Mesothelial cell of epicardium (in vitro differentiated cells): ENCODE measurements at regions not wholly inside any gene's neighbourhood (a gene's known extent, or its start where the extent isn't known, plus 50 kb on each side); places are given as distances from the start of the nearest gene placed in this dataset.
"Not testable (repeated sequence)": the region's sequence is repeated elsewhere in the genome, so short reads cannot be mapped to it uniquely, and the experiment has no call there.

Experiments
- DNase-seq, 2 experiments: peaks; one replicate each; pipeline ENCODE4 v3.0.0; 2021; ENCODE audit warnings: low spot score in 2 of 2; ENCODE audit not compliant: unreplicated experiment in 2 of 2
- H3K27ac Mint-ChIP-seq: 2 replicates; pipeline ENCODE4 v1.8.0; 2021; ENCODE audit warnings: mixed read lengths
- H3K27me3 Mint-ChIP-seq: 2 replicates; pipeline ENCODE4 v1.8.0; 2021; ENCODE audit warnings: low read depth, mixed read lengths
- H3K36me3 Mint-ChIP-seq: 2 replicates; pipeline ENCODE4 v1.8.0; 2021; ENCODE audit warnings: mixed read lengths
- H3K4me1 Mint-ChIP-seq: 2 replicates; pipeline ENCODE4 v1.8.0; 2021; ENCODE audit warnings: mixed read lengths
- H3K4me3 Mint-ChIP-seq: 2 replicates; pipeline ENCODE4 v1.8.0; 2021; ENCODE audit warnings: mild to moderate bottlenecking, moderate library complexity, mixed read lengths
- H3K9me3 Mint-ChIP-seq: 2 replicates; pipeline ENCODE4 v1.8.0; 2021; ENCODE audit warnings: mixed read lengths
- TF ChIP-seq, protein P1 (sequence below): fragments of 200-600 bp; sonication (generic); IDR thresholded peaks from one replicate; pipeline ENCODE4 v1.5.0; 2021; ENCODE audit warnings: antibody characterized with exemption; ENCODE audit not compliant: unreplicated experiment

DNA sequence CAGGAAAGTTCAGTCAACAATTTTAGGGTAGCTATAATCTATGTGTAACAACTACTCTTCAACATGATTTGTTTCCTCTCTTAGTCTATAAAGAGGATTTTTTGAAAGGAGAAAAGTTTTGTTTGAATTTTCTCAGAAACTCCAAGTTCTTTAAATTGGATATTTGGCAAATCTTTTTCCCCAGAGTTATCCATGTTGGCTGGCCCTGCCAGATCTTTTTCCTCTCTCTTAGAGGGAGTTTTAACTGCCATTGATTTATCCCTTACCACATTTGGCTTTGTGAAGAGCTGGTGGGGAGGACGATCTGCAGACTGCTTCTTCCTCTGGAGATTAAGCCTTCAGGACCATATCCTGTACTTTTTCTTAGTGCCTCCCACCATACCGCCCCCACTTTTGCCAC, 64.9 kb upstream of the ROPN1 start:
- Mint-ChIP-seq H3K9me3 (peaks cover 16% of the 10 kb centered on the region), H3K4me1 (peaks cover 18% of the 10 kb centered on the region), H3K27ac (no peak overlapping the region), H3K4me3 (no peak overlapping the region), H3K27me3 (no peaks in the 10 kb centered on the region), H3K36me3 (peaks cover 9% of the 10 kb centered on the region)
- no peak for DNase-seq
- TF ChIP-seq, protein P1, sequence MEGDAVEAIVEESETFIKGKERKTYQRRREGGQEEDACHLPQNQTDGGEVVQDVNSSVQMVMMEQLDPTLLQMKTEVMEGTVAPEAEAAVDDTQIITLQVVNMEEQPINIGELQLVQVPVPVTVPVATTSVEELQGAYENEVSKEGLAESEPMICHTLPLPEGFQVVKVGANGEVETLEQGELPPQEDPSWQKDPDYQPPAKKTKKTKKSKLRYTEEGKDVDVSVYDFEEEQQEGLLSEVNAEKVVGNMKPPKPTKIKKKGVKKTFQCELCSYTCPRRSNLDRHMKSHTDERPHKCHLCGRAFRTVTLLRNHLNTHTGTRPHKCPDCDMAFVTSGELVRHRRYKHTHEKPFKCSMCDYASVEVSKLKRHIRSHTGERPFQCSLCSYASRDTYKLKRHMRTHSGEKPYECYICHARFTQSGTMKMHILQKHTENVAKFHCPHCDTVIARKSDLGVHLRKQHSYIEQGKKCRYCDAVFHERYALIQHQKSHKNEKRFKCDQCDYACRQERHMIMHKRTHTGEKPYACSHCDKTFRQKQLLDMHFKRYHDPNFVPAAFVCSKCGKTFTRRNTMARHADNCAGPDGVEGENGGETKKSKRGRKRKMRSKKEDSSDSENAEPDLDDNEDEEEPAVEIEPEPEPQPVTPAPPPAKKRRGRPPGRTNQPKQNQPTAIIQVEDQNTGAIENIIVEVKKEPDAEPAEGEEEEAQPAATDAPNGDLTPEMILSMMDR: no peak

DNA sequence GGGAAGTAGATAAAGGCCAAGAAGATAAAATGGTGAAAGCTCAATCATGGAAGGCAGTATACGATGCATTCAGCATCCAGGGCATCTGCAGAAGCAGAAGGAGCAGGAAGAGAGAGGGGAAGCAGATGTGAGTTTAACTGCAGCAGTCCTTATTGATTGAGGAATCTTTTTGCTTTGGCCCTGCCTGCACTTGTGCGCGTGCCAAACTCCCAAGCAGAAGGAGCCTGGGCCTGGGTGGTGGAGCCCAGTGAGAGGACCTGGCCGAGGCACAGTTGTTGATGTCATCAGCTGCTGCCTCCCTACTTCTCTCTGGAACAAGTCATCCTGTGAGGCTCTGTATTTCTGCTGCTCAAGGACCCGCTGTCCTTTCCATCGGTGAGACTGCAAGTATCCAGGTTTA, 65.5 kb upstream of the ROPN1 start:
- peaks cover 16% of the 10 kb centered on the region for H3K9me3 Mint-ChIP-seq
- peaks cover 18% of the 10 kb centered on the region for H3K4me1 Mint-ChIP-seq
- H3K4me3 Mint-ChIP-seq: no peak overlapping the region
- H3K27me3 Mint-ChIP-seq: no peaks in the 10 kb centered on the region
- no peak overlapping the region for H3K27ac Mint-ChIP-seq
- H3K36me3 Mint-ChIP-seq: peaks cover 9% of the 10 kb centered on the region
- TF ChIP-seq, protein P1: no peak
- DNase-seq: no peak

DNA sequence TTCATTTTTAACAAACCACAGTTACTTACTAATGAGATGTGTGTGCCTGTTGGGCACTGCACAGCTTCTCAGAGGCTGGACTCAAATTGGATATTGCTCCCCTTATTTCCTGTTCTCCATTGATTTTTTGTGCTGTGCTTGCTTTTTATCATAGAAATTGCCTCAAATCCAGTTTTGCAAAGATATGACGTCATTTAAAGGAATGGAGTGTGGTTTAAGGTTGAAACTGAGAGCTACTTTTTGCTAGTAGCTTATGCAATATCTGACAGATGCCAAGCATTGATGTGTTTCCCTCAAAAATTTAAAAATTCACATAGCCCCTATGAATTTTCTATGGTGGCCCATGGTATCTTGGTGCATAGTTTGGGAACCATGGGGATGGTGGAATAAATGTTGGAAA, 67.7 kb upstream of the ROPN1 start:
- TF ChIP-seq, protein P1: no peak
- H3K4me3 Mint-ChIP-seq: no peak overlapping the region
- peaks cover 9% of the 10 kb centered on the region for H3K36me3 Mint-ChIP-seq
- DNase-seq: no peak
- peaks cover 18% of the 10 kb centered on the region for H3K4me1 Mint-ChIP-seq
- peaks cover 16% of the 10 kb centered on the region for H3K9me3 Mint-ChIP-seq
- H3K27ac Mint-ChIP-seq: no peak overlapping the region
- H3K27me3 Mint-ChIP-seq: no peaks in the 10 kb centered on the region

DNA sequence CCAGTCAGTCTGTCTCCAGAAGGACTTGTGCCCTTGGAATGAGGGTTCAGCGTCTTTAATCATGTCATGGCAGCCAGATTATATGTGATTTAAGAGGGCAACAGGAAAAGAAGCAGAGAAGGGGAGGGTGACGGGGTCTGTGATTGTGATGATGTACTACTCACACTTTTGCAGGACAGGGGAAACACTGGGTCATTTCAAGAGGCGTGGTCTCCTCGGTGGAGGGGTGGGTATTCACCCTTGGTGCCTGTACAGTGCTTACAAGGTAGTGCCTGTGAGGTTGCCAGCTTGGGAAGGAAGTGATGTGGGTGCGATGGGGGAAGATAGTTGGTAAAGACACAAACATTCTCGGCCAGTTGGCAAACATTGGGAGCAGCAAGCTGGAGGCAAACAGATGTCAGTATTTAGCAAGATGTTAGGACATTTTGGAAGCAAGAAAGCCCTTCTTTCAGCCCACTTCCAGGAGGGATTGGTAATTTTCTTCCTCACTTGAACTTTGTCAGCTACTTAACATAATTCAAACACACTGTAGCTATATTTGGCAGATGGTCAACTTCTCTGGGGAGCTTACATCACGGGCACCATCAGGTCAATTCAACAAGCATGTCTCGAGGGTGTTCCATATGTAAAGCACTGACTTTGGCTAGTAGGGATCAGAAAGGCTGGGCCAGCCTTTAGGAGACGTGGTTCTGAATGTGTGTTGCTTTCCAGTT, 71.4 kb upstream of the ROPN1 start:
- no peak overlapping the region for H3K4me3 Mint-ChIP-seq
- no peaks in the 10 kb centered on the region for H3K4me1 Mint-ChIP-seq
- H3K27ac Mint-ChIP-seq: no peak overlapping the region
- H3K36me3 Mint-ChIP-seq: peaks cover 3% of the 10 kb centered on the region
- TF ChIP-seq, protein P1: no peak
- peaks cover 3% of the 10 kb centered on the region for H3K9me3 Mint-ChIP-seq
- no peaks in the 10 kb centered on the region for H3K27me3 Mint-ChIP-seq
- no peak for DNase-seq

DNA sequence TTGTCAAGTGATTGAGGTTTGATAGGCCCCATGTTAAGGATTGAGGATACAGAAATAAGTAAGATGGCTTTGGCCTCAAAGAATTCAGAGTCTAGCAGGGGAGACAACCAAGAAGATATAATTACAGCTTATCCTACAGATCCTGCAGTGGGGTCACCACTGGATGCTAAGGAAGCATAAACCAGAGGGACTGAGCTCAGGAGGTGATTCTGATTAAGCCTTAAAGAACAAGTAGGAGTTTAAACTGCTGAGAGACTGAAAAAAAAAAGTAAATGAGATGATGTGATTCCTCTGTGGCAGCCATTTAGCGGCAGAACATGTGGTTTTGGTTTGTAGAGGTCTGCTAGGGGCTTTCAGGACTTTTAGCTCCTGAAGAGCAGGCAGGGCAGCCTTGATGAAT, 72.1 kb upstream of the ROPN1 start:
- H3K36me3 Mint-ChIP-seq: no peaks in the 10 kb centered on the region
- no peak overlapping the region for H3K27ac Mint-ChIP-seq
- no peak overlapping the region for H3K4me3 Mint-ChIP-seq
- H3K9me3 Mint-ChIP-seq: no peaks in the 10 kb centered on the region
- no peaks in the 10 kb centered on the region for H3K4me1 Mint-ChIP-seq
- no peaks in the 10 kb centered on the region for H3K27me3 Mint-ChIP-seq
- DNase-seq: no peak
- TF ChIP-seq, protein P1: no peak

DNA sequence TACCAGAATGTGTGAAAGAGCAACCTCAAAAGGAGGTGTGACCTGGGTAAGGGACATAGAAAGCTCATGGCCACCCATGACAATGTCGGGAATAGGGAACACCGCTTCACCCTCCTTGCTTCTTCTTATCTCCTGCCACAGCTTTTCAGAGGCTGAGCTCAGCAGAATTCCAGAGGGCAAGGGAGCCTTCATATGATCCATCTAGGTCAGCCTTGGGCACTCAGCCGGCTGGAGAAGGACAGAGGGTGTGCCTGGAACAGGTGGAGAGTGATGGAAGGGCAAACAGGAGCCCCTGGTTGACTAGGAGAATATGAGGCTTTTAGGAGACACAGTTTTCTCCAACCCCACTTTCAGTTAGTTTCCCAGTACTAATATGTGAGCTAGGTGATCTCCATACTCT, 74.6 kb upstream of the ROPN1 start:
- H3K9me3 Mint-ChIP-seq, H3K4me1 Mint-ChIP-seq, H3K4me3 Mint-ChIP-seq, H3K27ac Mint-ChIP-seq, H3K36me3 Mint-ChIP-seq, H3K27me3 Mint-ChIP-seq, DNase-seq: not testable (repeated sequence)

DNA sequence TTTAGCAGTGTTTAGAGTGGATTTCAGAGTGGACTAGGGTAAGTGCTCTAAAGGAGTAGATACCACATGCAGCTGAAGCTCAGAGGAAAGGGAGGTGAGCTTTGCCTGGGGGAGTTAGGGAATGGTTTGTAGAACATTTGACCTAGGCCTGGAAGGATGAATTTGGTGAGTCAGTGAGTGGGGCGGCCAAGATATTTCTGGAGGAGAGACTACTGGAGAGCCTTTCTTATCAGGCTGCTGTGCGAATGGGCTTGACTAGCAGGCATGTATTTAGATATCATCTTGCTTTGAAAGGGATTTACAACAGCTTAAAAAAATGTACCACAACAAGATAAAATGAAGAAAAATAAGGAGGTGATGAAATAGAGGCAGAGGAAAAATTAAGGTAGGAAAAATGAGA, 77.8 kb upstream of the ROPN1 start:
- not testable (repeated sequence) for H3K27ac Mint-ChIP-seq, H3K9me3 Mint-ChIP-seq, H3K4me1 Mint-ChIP-seq, H3K4me3 Mint-ChIP-seq, H3K36me3 Mint-ChIP-seq, DNase-seq
- H3K27me3 Mint-ChIP-seq: peaks cover 13% of the 10 kb centered on the region

DNA sequence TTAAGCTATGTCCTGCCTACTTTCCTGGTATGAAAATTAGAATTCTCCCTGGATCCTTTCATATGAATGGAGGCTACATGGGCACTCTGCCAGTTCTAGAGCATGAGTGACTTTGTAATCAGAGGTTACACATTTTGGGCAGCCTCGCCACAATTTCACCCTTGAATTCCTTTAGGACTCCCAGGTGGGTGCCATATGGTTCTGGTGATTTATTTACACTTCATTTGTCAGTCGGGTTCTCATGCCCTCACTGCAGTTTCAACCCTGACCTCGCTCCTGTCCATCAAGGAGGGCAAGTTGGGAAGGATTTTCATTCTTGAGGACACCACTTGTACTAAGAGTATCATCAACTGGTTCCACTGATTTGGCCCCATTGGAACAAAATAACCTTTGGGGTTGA, 83.2 kb upstream of the ROPN1 start:
- not testable (repeated sequence) for H3K9me3 Mint-ChIP-seq, H3K4me3 Mint-ChIP-seq, H3K27ac Mint-ChIP-seq, H3K4me1 Mint-ChIP-seq, H3K36me3 Mint-ChIP-seq, DNase-seq
- H3K27me3 Mint-ChIP-seq: peaks cover 15% of the 10 kb centered on the region
